Activated CD4-positive, alpha-beta T cell treated with anti-CD3 and anti-CD28 coated beads, Interleukin-2, Interleukin-6, amounts not matched to agents 100 ng/mL and 50 ng/mL, durations not matched to agents 16 hours and 8 hours (primary cell): ENCODE measurements at regions not wholly inside any gene's neighbourhood (a gene's known extent, or its start where the extent isn't known, plus 50 kb on each side); places are given as distances from the start of the nearest gene placed in this dataset.
A peak's percentile ranks its signal among the peaks of the same experiment; 100 is the strongest.
"Not testable (repeated sequence)": the region's sequence is repeated elsewhere in the genome, so short reads cannot be mapped to it uniquely, and the experiment has no call there.

Experiments
- DNase-seq: peaks from one replicate; pipeline ENCODE4 v3.0.0-alpha.2; 2020

GRCh38 chr3:189375532-189375931 lies 203.8 kb downstream of the TPRG1 start:
- no peak for DNase-seq

GRCh38 chr3:189383630-189384029 lies 211.9 kb downstream of the TPRG1 start:
- no peak for DNase-seq

GRCh38 chr3:189385880-189386279 lies 214.1 kb downstream of the TPRG1 start:
- DNase-seq, result not testable (repeated sequence)

GRCh38 chr3:189386739-189387138 lies 215.0 kb downstream of the TPRG1 start:
- no peak for DNase-seq

- DNase-seq, result peak; percentile 11
Measured at GRCh38 chr3:189389346-189389745, 217.6 kb downstream of the TPRG1 start.

GRCh38 chr3:189393598-189393997 lies 221.8 kb downstream of the TPRG1 start:
- DNase-seq, result peak; percentile 71

GRCh38 chr3:189394599-189395121 lies 222.9 kb downstream of the TPRG1 start:
- peak; percentile 83 for DNase-seq

- DNase-seq, result no peak
Measured at GRCh38 chr3:189395825-189396224, 224.1 kb downstream of the TPRG1 start.

- DNase-seq, result no peak
Measured at GRCh38 chr3:189398656-189399055, 226.9 kb downstream of the TPRG1 start.

- no peak for DNase-seq
Measured at GRCh38 chr3:189401196-189401595, 229.4 kb downstream of the TPRG1 start.

GRCh38 chr3:189403194-189403593 lies 228.0 kb upstream of the TP63 start:
- DNase-seq, result no peak

GRCh38 chr3:189404024-189404423 lies 227.2 kb upstream of the TP63 start:
- no peak for DNase-seq

- peak; percentile 25 for DNase-seq
Measured at GRCh38 chr3:189404797-189405484, 226.2 kb upstream of the TP63 start.

GRCh38 chr3:189406148-189406547 lies 225.0 kb upstream of the TP63 start:
- DNase-seq, result no peak

GRCh38 chr3:189410522-189410921 lies 220.7 kb upstream of the TP63 start:
- DNase-seq, result no peak

GRCh38 chr3:189419038-189419437 lies 212.2 kb upstream of the TP63 start:
- DNase-seq, result no peak

- DNase-seq, result peak; percentile 11
Measured at GRCh38 chr3:189419683-189420082, 211.5 kb upstream of the TP63 start.

- no peak for DNase-seq
Measured at GRCh38 chr3:189424922-189425321, 206.3 kb upstream of the TP63 start.

GRCh38 chr3:189429019-189429418 lies 202.2 kb upstream of the TP63 start:
- no peak for DNase-seq

- DNase-seq, result no peak
Measured at GRCh38 chr3:189430166-189430565, 201.0 kb upstream of the TP63 start.

GRCh38 chr3:189442257-189442656 lies 188.9 kb upstream of the TP63 start:
- DNase-seq, result not testable (repeated sequence)

GRCh38 chr3:189446959-189447560 lies 184.1 kb upstream of the TP63 start:
- no peak for DNase-seq

- DNase-seq, result no peak
Measured at GRCh38 chr3:189449084-189449483, 182.1 kb upstream of the TP63 start.

- DNase-seq, result no peak
Measured at GRCh38 chr3:189455009-189455408, 176.2 kb upstream of the TP63 start.
